Neuronal stem cell (in vitro differentiated cells): ENCODE measurements at regions not wholly inside any gene's neighbourhood (a gene's known extent, or its start where the extent isn't known, plus 50 kb on each side); places are given as distances from the start of the nearest gene placed in this dataset.
A peak's percentile ranks its signal among the peaks of the same experiment; 100 is the strongest.

Experiments used
- DNase-seq: peaks from one replicate; pipeline ENCODE4 v3.0.0-alpha.2; 2013; ENCODE audit warnings: low spot score
- H2AFZ ChIP-seq: one replicate; pipeline ENCODE4 v1.6.1; 2013; ENCODE audit warnings: mild to moderate bottlenecking, low read length, inconsistent platforms
- H2AK5ac ChIP-seq: 2 replicates; pipeline ENCODE4 v1.6.1; 2013; ENCODE audit warnings: low read depth, mild to moderate bottlenecking, inconsistent platforms, low read length, moderate library complexity, mixed read lengths
- H2BK120ac ChIP-seq: 2 replicates; pipeline ENCODE4 v1.6.1; 2013; ENCODE audit warnings: low read depth, mild to moderate bottlenecking, inconsistent platforms, low read length, moderate library complexity, mixed read lengths
- H2BK12ac ChIP-seq: one replicate; pipeline ENCODE4 v1.6.1; 2013; ENCODE audit warnings: low read length, inconsistent platforms
- H2BK15ac ChIP-seq: 2 replicates; pipeline ENCODE4 v1.6.1; 2013; ENCODE audit warnings: mild to moderate bottlenecking, low read length, inconsistent platforms, mixed read lengths
- H2BK5ac ChIP-seq: one replicate; pipeline ENCODE4 v1.6.1; 2013; ENCODE audit warnings: inconsistent platforms, mild to moderate bottlenecking, low read length, moderate library complexity
- H3K14ac ChIP-seq: one replicate; pipeline ENCODE4 v1.6.1; 2013; ENCODE audit warnings: low read length, inconsistent platforms
- H3K18ac ChIP-seq: 2 replicates; pipeline ENCODE4 v1.6.1; 2013; ENCODE audit warnings: low read length, inconsistent platforms
- H3K23ac ChIP-seq: 2 replicates; pipeline ENCODE4 v1.6.1; 2013; ENCODE audit warnings: low read depth, mild to moderate bottlenecking, mixed read lengths, low read length, inconsistent platforms; ENCODE audit not compliant: poor library complexity
- H3K27ac ChIP-seq: replicated peaks from 3 replicates; pipeline ENCODE4 v1.5.1; 2013; ENCODE audit warnings: low read length, inconsistent platforms
- H3K27me3 ChIP-seq, 3 experiments: 2 replicates each; pipeline ENCODE4 v1.6.1; 2013; ENCODE audit warnings: low read length in 3 of 3, mild to moderate bottlenecking in 2 of 3, inconsistent platforms in 1 of 3, low read depth in 1 of 3, mixed read lengths in 1 of 3, moderate library complexity in 1 of 3; ENCODE audit not compliant: control insufficient read depth in 3 of 3, insufficient read depth in 3 of 3
- H3K36me3 ChIP-seq, 2 donors: replicated peaks in 1 of 2; 2 replicates each; pipeline ENCODE4 v1.6.1; 2013; ENCODE audit warnings: low read length in 2 of 2; ENCODE audit not compliant: control insufficient read depth in 2 of 2, insufficient read depth in 2 of 2
- H3K4ac ChIP-seq: 2 replicates; pipeline ENCODE4 v1.6.1; 2013; ENCODE audit warnings: inconsistent platforms, mild to moderate bottlenecking, low read length, moderate library complexity
- H3K4me1 ChIP-seq, 2 donors: 1 replicate in 1 of 2; 2 replicates in 1 of 2; pipeline ENCODE4 v1.6.1; 2013; ENCODE audit warnings: low read length in 2 of 2, low read depth in 1 of 2; ENCODE audit not compliant: control insufficient read depth in 2 of 2, insufficient read depth in 1 of 2
- H3K4me2 ChIP-seq: one replicate; pipeline ENCODE4 v1.6.1; 2013; ENCODE audit warnings: mild to moderate bottlenecking, low read length, inconsistent platforms; ENCODE audit not compliant: insufficient read depth, poor library complexity, severe bottlenecking
- H3K4me3 ChIP-seq, 2 donors: 2 replicates each; pipeline ENCODE4 v1.5.1; 2013; ENCODE audit warnings: low read length in 2 of 2, mild to moderate bottlenecking in 2 of 2, inconsistent platforms in 1 of 2, moderate library complexity in 1 of 2
- H3K79me1 ChIP-seq: one replicate; pipeline ENCODE4 v1.6.1; 2013; ENCODE audit warnings: low read depth, mild to moderate bottlenecking, inconsistent platforms, low read length, moderate library complexity
- H3K9ac ChIP-seq: one replicate; pipeline ENCODE4 v1.6.1; 2013; ENCODE audit warnings: mild to moderate bottlenecking, low read depth, low read length, inconsistent platforms; ENCODE audit not compliant: poor library complexity
- H3K9me3 ChIP-seq, 2 donors: replicated peaks in 1 of 2; 2 replicates each; pipeline versions ENCODE3 to v1.6.1; 2013; ENCODE audit warnings: low read length in 2 of 2, mild to moderate bottlenecking in 2 of 2, inconsistent platforms in 1 of 2, low read depth in 1 of 2, mixed read lengths in 1 of 2, moderate library complexity in 1 of 2; ENCODE audit not compliant: control insufficient read depth in 2 of 2, insufficient read depth in 1 of 2
- H4K8ac ChIP-seq: one replicate; pipeline ENCODE4 v1.6.1; 2013; ENCODE audit warnings: low read depth, mild to moderate bottlenecking, inconsistent platforms, low read length, moderate library complexity
- H4K91ac ChIP-seq: one replicate; pipeline ENCODE4 v1.6.1; 2013; ENCODE audit warnings: low read length, low read depth, mild to moderate bottlenecking, inconsistent platforms; ENCODE audit not compliant: poor library complexity
- WGBS, 2 donors: extraction: QIAGEN DNeasy Blood & Tissue Kit; methylation state at CpG; one replicate each; pipeline ENCODE4 v1.1.7; 2013; ENCODE audit warnings: missing lambda C conversion rate in 2 of 2, mixed read lengths in 1 of 2; ENCODE audit not compliant: insufficient read length in 2 of 2, insufficient replicate concordance in 1 of 2; ENCODE audit errors: extremely low coverage in 2 of 2; 5-methylcytosine and 5-hydroxymethylcytosine counted together

GRCh38 chr5:30102185-30102584 is 1091.3 kb upstream of the CDH6 start:
- no peak overlapping the region for H2AFZ ChIP-seq
- no peak overlapping the region for H3K9ac ChIP-seq
- no peak overlapping the region for H3K4ac ChIP-seq
- no peaks in the 10 kb centered on the region for H3K9me3 ChIP-seq
- no peaks in the 10 kb centered on the region for H3K79me1 ChIP-seq
- H3K4me2 ChIP-seq, result no peak overlapping the region
- H2AK5ac ChIP-seq, result no peak overlapping the region
- H2BK120ac ChIP-seq, result no peak overlapping the region
- H3K27ac ChIP-seq, result no peak overlapping the region
- no peak overlapping the region for H3K18ac ChIP-seq
- no peak overlapping the region for H2BK12ac ChIP-seq
- no peak for DNase-seq
- no peak overlapping the region for H4K8ac ChIP-seq
- no peak overlapping the region for H2BK5ac ChIP-seq
- H3K4me1 ChIP-seq, result peaks cover 0 to 3% of the 10 kb centered on the region in 2 donors
- H3K36me3 ChIP-seq, result no peaks in the 10 kb centered on the region
- no peak overlapping the region for H4K91ac ChIP-seq
- H3K27me3 ChIP-seq, result no peaks in the 10 kb centered on the region
- no peak overlapping the region for H3K4me3 ChIP-seq
- H2BK15ac ChIP-seq, result no peak overlapping the region
- no peak overlapping the region for H3K14ac ChIP-seq
- no CpG with 5 or more reads among the region's 2 CpGs for WGBS, 2 donors
- no peak overlapping the region for H3K23ac ChIP-seq

GRCh38 chr5:30100929-30101328 is 1092.6 kb upstream of the CDH6 start:
- no peak overlapping the region for H4K91ac ChIP-seq
- H3K18ac ChIP-seq, result no peak overlapping the region
- H4K8ac ChIP-seq, result no peak overlapping the region
- WGBS, 2 donors, result no CpG with 5 or more reads among the region's 2 CpGs
- no peak overlapping the region for H3K27ac ChIP-seq
- H3K4me1 ChIP-seq, result peaks cover 0 to 3% of the 10 kb centered on the region in 2 donors
- no peak overlapping the region for H3K4me3 ChIP-seq
- H2AFZ ChIP-seq, result peak overlapping the region; percentile 59
- no peaks in the 10 kb centered on the region for H3K27me3 ChIP-seq
- H3K4ac ChIP-seq, result no peak overlapping the region
- H2AK5ac ChIP-seq, result no peak overlapping the region
- no peak for DNase-seq
- no peaks in the 10 kb centered on the region for H3K36me3 ChIP-seq
- H3K9me3 ChIP-seq, result no peaks in the 10 kb centered on the region
- no peak overlapping the region for H3K23ac ChIP-seq
- no peaks in the 10 kb centered on the region for H3K79me1 ChIP-seq
- H2BK5ac ChIP-seq, result no peak overlapping the region
- no peak overlapping the region for H2BK120ac ChIP-seq
- no peak overlapping the region for H3K9ac ChIP-seq
- H2BK15ac ChIP-seq, result no peak overlapping the region
- H3K4me2 ChIP-seq, result no peak overlapping the region
- no peak overlapping the region for H2BK12ac ChIP-seq
- H3K14ac ChIP-seq, result no peak overlapping the region

- no peak overlapping the region for H3K27ac ChIP-seq
- H3K9me3 ChIP-seq, result no peaks in the 10 kb centered on the region
- no peak overlapping the region for H4K91ac ChIP-seq
- H3K4me3 ChIP-seq, result no peak overlapping the region
- H2BK12ac ChIP-seq, result no peak overlapping the region
- H3K23ac ChIP-seq, result no peak overlapping the region
- no peak overlapping the region for H2BK5ac ChIP-seq
- no CpG with 5 or more reads among the region's 5 CpGs for WGBS, 2 donors
- DNase-seq, result no peak
- H3K27me3 ChIP-seq, result no peaks in the 10 kb centered on the region
- no peaks in the 10 kb centered on the region for H3K36me3 ChIP-seq
- no peaks in the 10 kb centered on the region for H3K79me1 ChIP-seq
- H3K4me2 ChIP-seq, result no peak overlapping the region
- no peak overlapping the region for H2BK120ac ChIP-seq
- no peak overlapping the region for H3K18ac ChIP-seq
- H2BK15ac ChIP-seq, result no peak overlapping the region
- no peak overlapping the region for H3K4ac ChIP-seq
- no peak overlapping the region for H3K9ac ChIP-seq
- no peak overlapping the region for H3K14ac ChIP-seq
- no peak overlapping the region for H4K8ac ChIP-seq
- peak overlapping the region; percentile 59 for H2AFZ ChIP-seq
- no peak overlapping the region for H2AK5ac ChIP-seq
- peaks cover 0 to 3% of the 10 kb centered on the region in 2 donors for H3K4me1 ChIP-seq
Observed at GRCh38 chr5:30100148-30100713, 1093.3 kb upstream of the CDH6 start.

GRCh38 chr5:30099634-30100033 is 1093.9 kb upstream of the CDH6 start:
- no CpG with 5 or more reads among the region's 5 CpGs for WGBS, 2 donors
- Histone ChIP-seq H3K4me2 (no peak overlapping the region), H2BK15ac (no peak overlapping the region), H3K79me1 (no peaks in the 10 kb centered on the region), H4K91ac (no peak overlapping the region), H3K9me3 (no peaks in the 10 kb centered on the region), H3K4ac (no peak overlapping the region), H3K23ac (no peak overlapping the region), H2BK120ac (no peak overlapping the region), H2AFZ (peak overlapping the region; percentile 59), H3K4me1 (peaks cover 0 to 3% of the 10 kb centered on the region in 2 donors), H3K9ac (no peak overlapping the region), H3K27me3 (no peaks in the 10 kb centered on the region), H3K27ac (no peak overlapping the region), H3K4me3 (no peak overlapping the region), H2BK12ac (no peak overlapping the region), H3K14ac (no peak overlapping the region), H2BK5ac (no peak overlapping the region), H3K36me3 (no peaks in the 10 kb centered on the region), H2AK5ac (no peak overlapping the region), H4K8ac (no peak overlapping the region), H3K18ac (no peak overlapping the region)
- DNase-seq, result no peak
